HEK293 (cell line): ENCODE measurements at regions not wholly inside any gene's neighbourhood (a gene's known extent, or its start where the extent isn't known, plus 50 kb on each side); places are given as distances from the start of the nearest gene placed in this dataset.

Experiments used
- FEZF1 ChIP-seq: fragments of 450-650 bp; formaldehyde crosslinking; IDR thresholded peaks from 2 replicates; pipeline ENCODE4 v1.5.1; 2016; ENCODE audit warnings: missing biosample characterization, missing genetic modification characterization
- GLIS1 ChIP-seq: fragments of 450-650 bp; formaldehyde crosslinking; IDR thresholded peaks from 2 replicates; pipeline ENCODE4 v1.5.1; 2016; ENCODE audit warnings: missing biosample characterization, missing genetic modification characterization
- HOXD13 ChIP-seq: sonication (generic); formaldehyde crosslinking; IDR thresholded peaks from 2 replicates; pipeline ENCODE4 v1.8.0; 2022; ENCODE audit warnings: missing genetic modification reagents, borderline replicate concordance
- SP2 ChIP-seq: fragments of 450-650 bp; formaldehyde crosslinking; IDR thresholded peaks from 2 replicates; pipeline ENCODE4 v1.5.1; 2016; ENCODE audit warnings: missing biosample characterization, missing genetic modification characterization
- ZBTB7A ChIP-seq: fragments of 450-650 bp; formaldehyde crosslinking; IDR thresholded peaks from 2 replicates; pipeline ENCODE4 v1.5.1; 2016; ENCODE audit warnings: low read depth, missing biosample characterization, missing genetic modification characterization
- ZBTB8A ChIP-seq: fragments of 450-650 bp; formaldehyde crosslinking; IDR thresholded peaks from 2 replicates; pipeline ENCODE4 v1.5.1; 2016; ENCODE audit warnings: missing biosample characterization, missing genetic modification characterization
- ZFP37 ChIP-seq: fragments of 450-650 bp; formaldehyde crosslinking; IDR thresholded peaks from 2 replicates; pipeline ENCODE4 v1.5.1; 2016; ENCODE audit warnings: missing biosample characterization, missing genetic modification characterization
- ZNF112 ChIP-seq: fragments of 450-650 bp; formaldehyde crosslinking; IDR thresholded peaks from 2 replicates; pipeline ENCODE4 v1.5.0; 2017; ENCODE audit warnings: missing biosample characterization, missing genetic modification characterization
- ZNF274 ChIP-seq, 2 experiments: fragments of 200-500 bp in 1 of 2; fragments of 450-650 bp in 1 of 2; sonication (Bioruptor generic) in 1 of 2; formaldehyde crosslinking in 1 of 2; IDR thresholded peaks; 2 replicates each; pipeline versions ENCODE4 v1.5.1 to v1.6.1; 2014 to 2016; ENCODE audit warnings: borderline replicate concordance in 1 of 2, inconsistent platforms in 1 of 2, low read length in 1 of 2, missing biosample characterization in 1 of 2, missing genetic modification characterization in 1 of 2
- ZNF473 ChIP-seq: fragments of 450-650 bp; formaldehyde crosslinking; IDR thresholded peaks from 2 replicates; pipeline ENCODE4 v1.5.1; 2017; ENCODE audit warnings: missing biosample characterization, missing genetic modification characterization
- ZNF501 ChIP-seq: fragments of 450-650 bp; formaldehyde crosslinking; IDR thresholded peaks from 2 replicates; pipeline ENCODE4 v1.5.1; 2016; ENCODE audit warnings: missing biosample characterization, missing genetic modification characterization
- TF ChIP-seq, protein P1 (sequence below): fragments of 450-650 bp; formaldehyde crosslinking; IDR thresholded peaks from 2 replicates; pipeline ENCODE4 v1.5.1; 2016; ENCODE audit warnings: missing biosample characterization, missing genetic modification characterization, borderline replicate concordance
- TF ChIP-seq, protein P2 (sequence below): fragments of 450-650 bp; formaldehyde crosslinking; IDR thresholded peaks from 2 replicates; pipeline ENCODE4 v1.5.1; 2016; ENCODE audit warnings: missing biosample characterization, missing genetic modification characterization
- TF ChIP-seq, protein P3 (sequence below): fragments of 450-650 bp; formaldehyde crosslinking; IDR thresholded peaks from 2 replicates; pipeline ENCODE4 v1.5.1; 2016; ENCODE audit warnings: missing biosample characterization, missing genetic modification characterization

DNA sequence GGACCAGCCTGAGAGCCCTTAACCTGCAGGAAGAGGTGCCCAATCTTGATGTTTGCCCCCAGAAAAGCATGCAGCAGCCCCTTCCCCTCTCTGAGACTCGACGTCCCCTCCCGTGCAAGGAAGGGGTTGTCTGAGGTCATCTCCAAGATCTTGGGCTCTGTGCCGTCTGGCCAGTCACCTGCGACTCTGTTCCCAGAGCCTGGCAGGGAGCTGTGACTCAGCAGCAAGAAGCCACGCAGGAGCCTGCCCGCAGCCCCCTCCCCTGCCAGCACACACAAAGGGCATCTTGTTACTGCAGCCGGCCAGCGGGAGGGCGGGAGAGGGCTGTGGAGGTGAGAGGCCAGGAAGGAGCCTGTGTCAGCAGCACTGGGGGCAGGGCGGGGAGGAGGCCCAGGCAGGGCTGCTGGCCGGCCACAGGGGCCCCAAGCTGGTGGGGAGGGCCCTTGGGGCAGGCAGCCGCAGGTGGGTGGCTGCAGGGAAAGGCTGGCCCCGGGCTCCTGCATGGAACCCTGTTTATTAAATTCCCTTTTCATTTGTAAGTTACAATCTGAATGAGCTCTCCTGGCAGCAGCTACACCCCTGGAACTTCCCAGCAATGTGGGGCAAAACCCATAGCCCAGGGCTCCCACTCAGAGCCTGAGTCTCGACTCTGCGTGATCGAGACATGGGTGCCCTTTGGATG is 103.7 kb upstream of the ZMIZ1 start:
- TF ChIP-seq ZNF274 (IDR thresholded peaks at IDR 0.05; ENCODE audit: low read length) (no peak), ZNF274 (tag by site-specific recombination; IDR thresholded peaks at IDR 0.05; ENCODE audit: borderline replicate concordance) (no peak), ZBTB8A (tag by site-specific recombination) (peak; percentile 11; the same call in 1 of the 2 replicates), ZNF112 (tag by site-specific recombination) (no peak), ZNF501 (tag by site-specific recombination) (no peak), ZNF473 (no peak), HOXD13 (no peak), ZFP37 (no peak), ZBTB7A (tag by site-specific recombination) (no peak), FEZF1 (tag by site-specific recombination) (no peak), GLIS1 (peak; percentile 9; the same call in 1 of the 2 replicates), SP2 (no peak)
- TF ChIP-seq, protein P1, sequence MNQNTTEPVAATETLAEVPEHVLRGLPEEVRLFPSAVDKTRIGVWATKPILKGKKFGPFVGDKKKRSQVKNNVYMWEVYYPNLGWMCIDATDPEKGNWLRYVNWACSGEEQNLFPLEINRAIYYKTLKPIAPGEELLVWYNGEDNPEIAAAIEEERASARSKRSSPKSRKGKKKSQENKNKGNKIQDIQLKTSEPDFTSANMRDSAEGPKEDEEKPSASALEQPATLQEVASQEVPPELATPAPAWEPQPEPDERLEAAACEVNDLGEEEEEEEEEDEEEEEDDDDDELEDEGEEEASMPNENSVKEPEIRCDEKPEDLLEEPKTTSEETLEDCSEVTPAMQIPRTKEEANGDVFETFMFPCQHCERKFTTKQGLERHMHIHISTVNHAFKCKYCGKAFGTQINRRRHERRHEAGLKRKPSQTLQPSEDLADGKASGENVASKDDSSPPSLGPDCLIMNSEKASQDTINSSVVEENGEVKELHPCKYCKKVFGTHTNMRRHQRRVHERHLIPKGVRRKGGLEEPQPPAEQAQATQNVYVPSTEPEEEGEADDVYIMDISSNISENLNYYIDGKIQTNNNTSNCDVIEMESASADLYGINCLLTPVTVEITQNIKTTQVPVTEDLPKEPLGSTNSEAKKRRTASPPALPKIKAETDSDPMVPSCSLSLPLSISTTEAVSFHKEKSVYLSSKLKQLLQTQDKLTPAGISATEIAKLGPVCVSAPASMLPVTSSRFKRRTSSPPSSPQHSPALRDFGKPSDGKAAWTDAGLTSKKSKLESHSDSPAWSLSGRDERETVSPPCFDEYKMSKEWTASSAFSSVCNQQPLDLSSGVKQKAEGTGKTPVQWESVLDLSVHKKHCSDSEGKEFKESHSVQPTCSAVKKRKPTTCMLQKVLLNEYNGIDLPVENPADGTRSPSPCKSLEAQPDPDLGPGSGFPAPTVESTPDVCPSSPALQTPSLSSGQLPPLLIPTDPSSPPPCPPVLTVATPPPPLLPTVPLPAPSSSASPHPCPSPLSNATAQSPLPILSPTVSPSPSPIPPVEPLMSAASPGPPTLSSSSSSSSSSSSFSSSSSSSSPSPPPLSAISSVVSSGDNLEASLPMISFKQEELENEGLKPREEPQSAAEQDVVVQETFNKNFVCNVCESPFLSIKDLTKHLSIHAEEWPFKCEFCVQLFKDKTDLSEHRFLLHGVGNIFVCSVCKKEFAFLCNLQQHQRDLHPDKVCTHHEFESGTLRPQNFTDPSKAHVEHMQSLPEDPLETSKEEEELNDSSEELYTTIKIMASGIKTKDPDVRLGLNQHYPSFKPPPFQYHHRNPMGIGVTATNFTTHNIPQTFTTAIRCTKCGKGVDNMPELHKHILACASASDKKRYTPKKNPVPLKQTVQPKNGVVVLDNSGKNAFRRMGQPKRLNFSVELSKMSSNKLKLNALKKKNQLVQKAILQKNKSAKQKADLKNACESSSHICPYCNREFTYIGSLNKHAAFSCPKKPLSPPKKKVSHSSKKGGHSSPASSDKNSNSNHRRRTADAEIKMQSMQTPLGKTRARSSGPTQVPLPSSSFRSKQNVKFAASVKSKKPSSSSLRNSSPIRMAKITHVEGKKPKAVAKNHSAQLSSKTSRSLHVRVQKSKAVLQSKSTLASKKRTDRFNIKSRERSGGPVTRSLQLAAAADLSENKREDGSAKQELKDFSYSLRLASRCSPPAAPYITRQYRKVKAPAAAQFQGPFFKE (tag by site-specific recombination), result no peak
- TF ChIP-seq, protein P2, sequence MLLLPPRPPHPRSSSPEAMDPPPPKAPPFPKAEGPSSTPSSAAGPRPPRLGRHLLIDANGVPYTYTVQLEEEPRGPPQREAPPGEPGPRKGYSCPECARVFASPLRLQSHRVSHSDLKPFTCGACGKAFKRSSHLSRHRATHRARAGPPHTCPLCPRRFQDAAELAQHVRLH (tag by site-specific recombination), result no peak
- TF ChIP-seq, protein P3, sequence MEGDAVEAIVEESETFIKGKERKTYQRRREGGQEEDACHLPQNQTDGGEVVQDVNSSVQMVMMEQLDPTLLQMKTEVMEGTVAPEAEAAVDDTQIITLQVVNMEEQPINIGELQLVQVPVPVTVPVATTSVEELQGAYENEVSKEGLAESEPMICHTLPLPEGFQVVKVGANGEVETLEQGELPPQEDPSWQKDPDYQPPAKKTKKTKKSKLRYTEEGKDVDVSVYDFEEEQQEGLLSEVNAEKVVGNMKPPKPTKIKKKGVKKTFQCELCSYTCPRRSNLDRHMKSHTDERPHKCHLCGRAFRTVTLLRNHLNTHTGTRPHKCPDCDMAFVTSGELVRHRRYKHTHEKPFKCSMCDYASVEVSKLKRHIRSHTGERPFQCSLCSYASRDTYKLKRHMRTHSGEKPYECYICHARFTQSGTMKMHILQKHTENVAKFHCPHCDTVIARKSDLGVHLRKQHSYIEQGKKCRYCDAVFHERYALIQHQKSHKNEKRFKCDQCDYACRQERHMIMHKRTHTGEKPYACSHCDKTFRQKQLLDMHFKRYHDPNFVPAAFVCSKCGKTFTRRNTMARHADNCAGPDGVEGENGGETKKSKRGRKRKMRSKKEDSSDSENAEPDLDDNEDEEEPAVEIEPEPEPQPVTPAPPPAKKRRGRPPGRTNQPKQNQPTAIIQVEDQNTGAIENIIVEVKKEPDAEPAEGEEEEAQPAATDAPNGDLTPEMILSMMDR (tag by site-specific recombination), result no peak
